HG03432 (cell line): ENCODE measurements at regions not wholly inside any gene's neighbourhood (a gene's known extent, or its start where the extent isn't known, plus 50 kb on each side); places are given as distances from the start of the nearest gene placed in this dataset.
"Not testable (repeated sequence)": the region's sequence is repeated elsewhere in the genome, so short reads cannot be mapped to it uniquely, and the experiment has no call there.

Source experiments
- ATAC-seq: cut with Tn5 transposase; IDR thresholded peaks from one replicate; pipeline ENCODE4 v1.9.1; 2021; ENCODE audit warnings: mild to moderate bottlenecking, moderate library complexity; ENCODE audit not compliant: unreplicated experiment

GRCh38 chr2:111492995-111493719, 372.4 kb downstream of the BCL2L11 start:
- ATAC-seq: peak; percentile 6

GRCh38 chr2:111493720-111494078, 373.0 kb downstream of the BCL2L11 start:
- peak; percentile 86 for ATAC-seq

GRCh38 chr2:111494288-111494980, 373.7 kb downstream of the BCL2L11 start:
- peak; percentile 37 for ATAC-seq

GRCh38 chr2:111494981-111495315, 374.2 kb downstream of the BCL2L11 start:
- peak; percentile 67 for ATAC-seq

GRCh38 chr2:111495636-111496035, 374.9 kb downstream of the BCL2L11 start:
- ATAC-seq: not testable (repeated sequence)

DNA sequence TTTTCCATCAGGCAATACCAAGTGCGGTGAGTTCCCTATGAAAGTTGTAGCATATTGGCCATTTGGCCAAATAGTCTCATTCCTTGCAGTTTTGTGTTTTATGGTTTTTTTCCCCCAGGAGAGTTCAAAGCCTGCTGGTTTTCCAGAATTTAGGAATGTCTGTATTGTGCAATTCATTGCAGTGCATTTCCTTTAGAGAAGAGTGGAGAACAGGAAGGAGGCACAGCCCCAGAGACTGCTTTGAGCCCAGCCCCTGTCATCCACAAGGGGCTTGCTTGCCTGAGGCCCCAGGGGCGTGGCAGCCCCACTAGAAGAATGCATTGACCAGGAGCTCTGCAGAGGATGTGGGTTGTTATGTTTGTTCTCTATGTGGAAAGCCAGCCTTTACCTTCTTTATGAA, 375.5 kb downstream of the BCL2L11 start:
- ATAC-seq: not testable (repeated sequence)

DNA sequence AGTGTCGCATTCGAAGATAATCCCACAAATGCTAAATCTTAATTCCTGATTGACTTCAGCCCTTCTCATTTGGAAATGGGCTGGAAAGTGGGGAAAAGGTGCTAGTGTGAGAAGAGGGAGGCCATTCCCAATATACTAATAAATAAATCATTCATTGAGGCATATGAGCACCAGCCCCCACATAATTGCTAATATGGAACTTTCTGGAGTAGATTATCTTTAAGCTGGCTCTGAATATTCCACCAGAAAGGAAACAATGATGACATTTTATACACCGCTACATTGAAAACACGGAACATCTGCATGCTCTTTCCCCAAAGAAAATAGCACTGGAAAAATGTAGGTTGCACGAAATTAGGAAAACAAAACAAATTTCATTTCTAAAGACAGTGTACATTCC, 376.1 kb downstream of the BCL2L11 start:
- not testable (repeated sequence) for ATAC-seq

GRCh38 chr2:111497270-111497669, 376.6 kb downstream of the BCL2L11 start:
- not testable (repeated sequence) for ATAC-seq

GRCh38 chr2:111500536-111501062, 379.9 kb downstream of the BCL2L11 start:
- ATAC-seq: not testable (repeated sequence)

GRCh38 chr2:111503844-111504570, 380.0 kb downstream of the ANAPC1 start:
- ATAC-seq: not testable (repeated sequence)

GRCh38 chr2:111504571-111504942, 379.4 kb downstream of the ANAPC1 start:
- not testable (repeated sequence) for ATAC-seq

DNA sequence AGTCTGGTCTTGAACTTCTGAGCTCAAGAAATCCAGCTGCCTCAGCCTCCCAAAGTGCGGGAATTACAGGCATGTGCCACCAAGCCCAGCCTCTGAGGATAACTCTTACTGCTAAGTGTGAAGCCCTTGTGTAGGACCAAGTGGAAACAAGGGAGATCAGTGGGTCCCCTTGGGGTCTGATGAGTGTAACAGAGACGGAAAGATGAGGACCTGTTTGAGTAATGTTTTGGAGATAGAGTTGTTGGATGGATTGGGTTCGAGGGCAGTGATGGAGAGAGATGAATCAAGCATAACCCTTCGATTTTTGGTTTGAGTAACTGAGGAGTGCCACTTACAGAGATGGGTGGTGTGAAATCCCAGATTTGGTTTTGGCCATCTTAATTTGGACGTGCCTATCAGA, 378.7 kb downstream of the ANAPC1 start:
- not testable (repeated sequence) for ATAC-seq

DNA sequence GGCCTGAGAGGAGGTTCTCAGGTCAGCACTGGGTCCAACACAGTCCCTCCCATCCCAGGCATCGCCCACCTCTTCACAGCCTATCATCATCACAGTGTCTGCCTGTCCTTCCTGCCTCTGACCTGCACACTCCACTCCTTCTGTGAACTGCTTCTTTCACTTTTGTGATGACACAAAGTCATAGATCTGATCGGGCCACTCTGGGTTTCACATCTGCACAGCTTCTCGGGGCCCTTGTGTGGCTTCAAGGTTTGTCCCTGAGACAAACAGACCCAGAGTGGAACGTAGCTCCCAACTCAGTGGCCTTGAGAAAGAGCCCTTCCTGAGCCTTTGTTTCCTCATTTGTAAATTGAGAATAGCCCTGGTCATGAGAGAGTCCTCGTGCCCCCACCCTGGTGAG, 377.1 kb downstream of the ANAPC1 start:
- ATAC-seq: peak; percentile 99

DNA sequence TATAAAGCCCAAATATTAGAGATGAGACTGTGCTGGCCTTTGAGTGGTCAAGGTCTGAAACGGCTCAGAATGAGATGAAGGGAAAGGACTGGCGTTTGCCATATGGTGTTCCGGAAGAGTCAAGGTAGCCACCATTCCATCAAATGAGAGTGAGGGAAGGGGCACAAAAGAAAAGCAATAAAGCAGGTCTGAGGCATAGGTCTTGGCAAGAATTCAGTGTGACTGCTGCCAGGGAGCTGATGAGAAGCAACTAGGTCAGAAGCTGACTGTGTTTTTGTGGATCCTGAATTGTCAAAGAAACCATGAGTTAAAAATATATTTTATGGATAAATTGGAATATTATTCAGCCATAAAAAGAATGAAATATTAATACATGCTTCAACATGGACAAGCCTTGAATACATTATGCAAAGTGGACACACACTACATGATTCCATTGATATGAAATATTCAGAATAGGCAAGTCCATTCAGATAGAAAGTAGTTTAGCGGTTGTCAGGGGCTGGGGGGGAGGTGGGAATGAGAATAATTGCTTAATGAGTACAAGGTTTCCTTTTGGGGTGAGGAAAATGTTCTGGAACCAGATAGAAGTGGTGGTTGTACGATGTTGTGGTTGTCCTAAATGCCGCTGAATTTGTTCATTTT, 374.6 kb downstream of the ANAPC1 start:
- ATAC-seq: not testable (repeated sequence)

DNA sequence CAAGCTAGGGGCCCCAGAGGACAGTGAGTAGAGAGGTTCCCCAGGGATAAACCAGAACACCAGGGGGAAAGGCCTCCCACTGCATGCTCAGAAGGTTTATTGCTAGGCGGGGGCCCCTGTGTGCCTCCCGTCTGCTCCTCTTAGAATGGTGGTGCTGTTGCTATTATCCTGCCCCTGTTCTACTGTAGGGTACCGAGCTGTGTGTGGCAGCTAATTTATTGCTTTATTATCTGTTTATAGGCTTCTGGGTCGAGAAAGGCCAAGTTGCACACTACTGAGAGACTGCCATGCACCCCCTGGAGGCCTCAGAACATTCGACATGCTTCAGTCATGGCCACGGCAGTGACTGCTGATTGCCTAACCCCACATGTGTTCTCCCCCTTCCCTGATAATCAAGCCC, 373.6 kb downstream of the ANAPC1 start:
- not testable (repeated sequence) for ATAC-seq

DNA sequence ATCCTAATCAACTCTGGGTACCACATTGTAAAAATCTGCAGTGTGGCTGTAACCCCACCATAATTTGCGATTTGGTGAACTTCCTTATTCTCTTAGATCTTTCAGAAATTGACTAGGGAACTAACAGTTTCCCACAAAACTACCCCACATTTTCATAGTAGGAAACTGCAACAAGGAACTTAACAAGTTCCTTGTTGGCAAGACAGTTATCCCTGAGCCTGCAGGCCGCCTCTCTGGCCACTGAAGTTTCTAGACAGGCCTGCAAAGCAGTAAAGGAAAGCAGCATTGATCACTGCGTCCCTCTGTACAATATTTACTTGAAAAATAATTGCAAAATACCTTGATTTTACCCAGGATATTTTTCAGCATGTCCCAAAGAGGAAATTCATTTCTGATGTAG, 372.9 kb downstream of the ANAPC1 start:
- not testable (repeated sequence) for ATAC-seq

DNA sequence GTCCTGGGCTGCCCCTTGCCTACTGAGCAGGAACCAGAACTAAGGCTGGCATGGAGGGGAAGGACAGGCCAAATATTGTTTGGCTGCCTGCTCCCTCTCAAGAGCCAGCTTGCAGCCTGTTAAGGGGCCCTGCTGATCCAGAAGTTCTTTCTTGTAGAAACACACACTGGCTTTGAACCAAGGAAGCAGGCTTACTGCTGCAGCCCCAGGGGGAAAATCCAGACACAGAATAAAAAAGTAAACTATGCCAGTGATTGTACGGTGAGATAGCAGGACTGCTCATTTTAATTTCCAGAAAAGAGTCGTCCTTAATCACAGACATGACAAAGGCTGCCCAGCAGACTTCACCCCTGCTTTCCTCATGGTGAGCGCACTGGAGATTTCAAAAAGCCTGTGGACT, 371.6 kb downstream of the ANAPC1 start:
- not testable (repeated sequence) for ATAC-seq

- ATAC-seq: not testable (repeated sequence)
Observed at GRCh38 chr2:111514138-111514537, 369.9 kb downstream of the ANAPC1 start.

- not testable (repeated sequence) for ATAC-seq
Observed at GRCh38 chr2:111517050-111517720, 366.8 kb downstream of the ANAPC1 start.

DNA sequence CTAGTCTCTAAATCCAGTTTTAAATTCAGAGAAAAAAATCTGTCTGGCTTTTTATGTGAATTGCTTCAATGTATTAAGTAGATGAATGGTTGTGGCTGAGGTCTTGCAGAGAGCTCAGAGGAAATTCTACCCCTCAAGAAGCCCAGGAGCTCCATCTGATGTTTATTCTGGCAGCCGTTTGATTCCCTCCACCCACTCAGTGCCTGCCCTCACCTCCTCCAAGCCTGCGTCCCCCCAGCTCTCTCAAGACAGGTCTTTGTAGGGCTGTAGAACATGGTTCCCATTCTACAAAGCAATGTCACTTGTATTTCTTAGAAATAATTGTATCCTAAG, 366.3 kb downstream of the ANAPC1 start:
- ATAC-seq: not testable (repeated sequence)

- ATAC-seq: no peak
Observed at GRCh38 chr2:111519071-111519470, 364.9 kb downstream of the ANAPC1 start.
